ENCODE measurements at regions not wholly inside any gene's neighbourhood (a gene's known extent, or its start where the extent isn't known, plus 50 kb on each side); places are given as distances from the start of the nearest gene placed in this dataset.
"Not testable (repeated sequence)": the region's sequence is repeated elsewhere in the genome, so short reads cannot be mapped to it uniquely, and the experiment has no call there.

DNA sequence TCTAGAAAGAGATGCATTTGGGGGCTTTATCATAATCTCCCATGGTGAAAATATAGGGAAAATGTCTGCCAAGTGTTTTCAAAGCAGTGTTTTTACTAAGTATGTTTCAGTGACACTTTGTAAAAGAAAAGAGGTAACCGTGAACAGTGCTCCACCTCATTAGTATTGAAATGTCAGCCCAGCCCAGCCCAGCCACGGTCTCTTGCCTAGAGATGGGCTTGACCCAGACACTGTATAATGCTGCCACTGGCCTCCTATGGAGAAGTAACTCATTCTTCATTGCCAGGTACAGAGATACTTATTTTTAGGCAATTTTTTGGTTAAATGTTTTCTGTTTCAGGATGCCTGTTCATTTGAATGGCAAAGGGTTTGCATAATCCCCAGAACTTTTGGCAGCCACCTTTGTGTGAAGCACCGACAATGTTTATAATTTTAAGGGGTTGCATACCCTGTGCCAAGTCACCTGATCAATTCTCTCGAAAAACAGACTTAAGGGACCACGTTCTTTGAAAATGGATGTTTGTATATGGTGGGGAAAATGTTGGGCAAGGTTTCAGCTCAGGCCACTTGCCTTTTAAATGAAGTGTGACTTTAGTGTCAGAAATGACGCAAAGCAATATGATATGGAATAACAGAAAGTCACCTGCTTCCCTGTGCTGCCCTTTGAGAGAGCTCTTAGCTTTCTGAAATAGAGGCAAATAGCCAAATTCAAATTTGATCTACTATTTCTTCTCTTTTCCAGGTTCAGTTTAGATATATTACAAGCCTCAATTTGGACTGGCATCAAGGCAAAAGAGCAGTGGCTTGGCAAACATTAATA, 314.5 kb upstream of the RGPD4 start:
- WGBS (ENCODE audit: insufficient coverage) = 52% methylated on average over 3 of the region's 6 CpGs
- H3K4me1 ChIP-seq (ENCODE audit: control insufficient read depth, insufficient read depth, low read length) = no peaks in the 10 kb centered on the region
- H3K9me3 ChIP-seq (ENCODE audit: control insufficient read depth, insufficient read depth, low read length) = no peaks in the 10 kb centered on the region
- H3K27ac ChIP-seq (ENCODE audit: low read depth, low read length) = no peak overlapping the region
- no peak overlapping the region for H3K4me3 ChIP-seq (ENCODE audit: low read depth, low read length)
- H3K36me3 ChIP-seq (ENCODE audit: control insufficient read depth, insufficient read depth, low read length) = no peaks in the 10 kb centered on the region
- no peaks in the 10 kb centered on the region for H3K27me3 ChIP-seq (ENCODE audit: control insufficient read depth, insufficient read depth, low read length)
- no peak for DNase-seq (ENCODE audit: low read depth in 4 of 6, low spot score in 6 of 6)

DNA sequence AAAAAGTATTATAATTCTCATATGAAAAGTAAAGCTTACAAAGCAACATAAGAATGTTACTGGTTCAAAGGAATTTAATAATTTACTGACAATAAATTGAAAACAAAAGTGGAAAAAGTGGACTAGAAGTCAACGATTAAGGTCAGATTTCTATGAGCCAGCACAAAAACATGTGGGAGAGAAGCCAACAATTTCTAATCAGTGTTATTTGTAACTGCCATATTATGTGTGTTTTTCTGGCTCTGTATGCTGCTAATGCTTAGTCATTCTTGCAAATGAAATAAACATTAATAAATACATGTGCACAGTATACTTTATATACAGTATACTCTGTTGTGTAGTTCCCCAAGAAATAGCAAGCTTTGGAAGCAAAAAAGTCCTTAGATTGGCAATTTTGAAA, 301.3 kb upstream of the RGPD4 start:
- H3K4me1 ChIP-seq (ENCODE audit: control insufficient read depth, insufficient read depth, low read length) = no peaks in the 10 kb centered on the region
- WGBS (ENCODE audit: insufficient coverage) = 100% methylated on average over 1 of the region's 1 CpG
- no peak for DNase-seq (ENCODE audit: low read depth in 4 of 6, low spot score in 6 of 6)
- no peak overlapping the region for H3K4me3 ChIP-seq (ENCODE audit: low read depth, low read length)
- H3K36me3 ChIP-seq (ENCODE audit: control insufficient read depth, insufficient read depth, low read length) = no peaks in the 10 kb centered on the region
- no peak overlapping the region for H3K27ac ChIP-seq (ENCODE audit: low read depth, low read length)
- no peaks in the 10 kb centered on the region for H3K27me3 ChIP-seq (ENCODE audit: control insufficient read depth, insufficient read depth, low read length)
- no peaks in the 10 kb centered on the region for H3K9me3 ChIP-seq (ENCODE audit: control insufficient read depth, insufficient read depth, low read length)

DNA sequence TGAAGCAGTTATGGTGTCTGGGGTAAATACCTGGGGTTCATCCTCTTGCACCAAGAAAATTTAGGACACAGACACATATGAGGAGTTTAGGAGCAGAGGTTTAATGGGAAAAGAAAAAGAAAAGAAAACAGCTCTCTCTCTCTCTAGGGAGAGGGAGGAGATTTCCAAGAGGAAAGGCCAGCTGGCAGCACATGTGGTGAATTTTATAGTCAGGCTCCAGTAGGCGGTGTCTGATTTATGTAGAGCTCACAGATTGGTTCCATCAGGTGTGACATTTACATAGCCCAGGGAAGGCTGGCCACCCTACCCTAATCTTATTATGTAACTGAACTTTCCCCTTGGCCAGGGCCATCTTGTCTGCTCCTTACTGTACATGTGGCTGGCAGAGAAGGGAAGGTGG, 297.5 kb upstream of the RGPD4 start:
- no peaks in the 10 kb centered on the region for H3K36me3 ChIP-seq (ENCODE audit: control insufficient read depth, insufficient read depth, low read length)
- WGBS (ENCODE audit: insufficient coverage) = no CpG with 5 or more reads among the region's 1 CpG
- H3K4me1 ChIP-seq (ENCODE audit: control insufficient read depth, insufficient read depth, low read length) = no peaks in the 10 kb centered on the region
- H3K9me3 ChIP-seq (ENCODE audit: control insufficient read depth, insufficient read depth, low read length) = no peaks in the 10 kb centered on the region
- H3K4me3 ChIP-seq (ENCODE audit: low read depth, low read length) = no peak overlapping the region
- H3K27me3 ChIP-seq (ENCODE audit: control insufficient read depth, insufficient read depth, low read length) = no peaks in the 10 kb centered on the region
- no peak overlapping the region for H3K27ac ChIP-seq (ENCODE audit: low read depth, low read length)
- peak in 1 of 6 donors; percentile 40 for DNase-seq (ENCODE audit: low read depth in 4 of 6, low spot score in 6 of 6)

DNA sequence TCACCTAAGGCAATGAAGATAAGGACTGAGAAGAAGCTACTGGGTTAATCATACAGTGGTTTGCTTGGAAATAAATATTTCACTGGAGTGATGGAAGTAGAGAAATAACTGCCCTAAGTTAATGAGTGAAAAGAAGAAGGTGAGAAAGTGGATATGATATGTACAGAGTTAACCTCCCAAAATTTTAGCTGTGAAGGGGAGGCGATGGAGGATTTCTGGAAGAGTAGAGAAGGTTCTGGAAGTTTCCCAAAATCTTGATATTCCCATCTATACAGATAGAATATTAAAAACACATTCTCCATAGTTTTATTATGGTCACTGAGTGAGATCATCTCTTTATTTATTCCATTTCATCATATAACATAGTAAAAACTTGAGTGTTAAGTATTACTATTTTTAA, 296.6 kb upstream of the RGPD4 start:
- Histone ChIP-seq H3K4me3 (ENCODE audit: low read depth, low read length) (no peak overlapping the region), H3K9me3 (ENCODE audit: control insufficient read depth, insufficient read depth, low read length) (no peaks in the 10 kb centered on the region), H3K27me3 (ENCODE audit: control insufficient read depth, insufficient read depth, low read length) (no peaks in the 10 kb centered on the region), H3K27ac (ENCODE audit: low read depth, low read length) (no peak overlapping the region), H3K36me3 (ENCODE audit: control insufficient read depth, insufficient read depth, low read length) (no peaks in the 10 kb centered on the region), H3K4me1 (ENCODE audit: control insufficient read depth, insufficient read depth, low read length) (no peaks in the 10 kb centered on the region)
- DNase-seq (ENCODE audit: low read depth in 4 of 6, low spot score in 6 of 6) = no peak
- WGBS (ENCODE audit: insufficient coverage) = no CpG with 5 or more reads among the region's 1 CpG

DNA sequence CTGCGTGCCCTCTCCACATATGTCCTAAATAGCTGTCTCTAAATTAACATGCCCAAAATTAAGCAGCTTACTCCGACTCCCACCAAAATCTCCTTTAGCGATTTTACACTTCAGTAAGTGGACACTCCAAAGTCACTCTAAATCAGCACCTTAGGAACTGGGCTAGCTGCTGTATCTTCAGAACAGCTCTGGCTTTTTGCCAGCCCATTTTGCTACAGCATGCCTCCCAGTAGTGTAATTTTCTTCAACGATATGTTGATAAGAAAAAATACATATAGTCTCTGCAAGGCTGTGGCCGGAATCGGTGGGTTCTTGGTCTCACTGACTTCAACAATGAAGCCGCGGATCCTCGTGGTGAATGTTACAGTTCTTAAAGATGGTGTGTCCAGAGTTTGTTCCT, 291.8 kb upstream of the RGPD4 start:
- no peaks in the 10 kb centered on the region for H3K27me3 ChIP-seq (ENCODE audit: control insufficient read depth, insufficient read depth, low read length)
- H3K4me1 ChIP-seq (ENCODE audit: control insufficient read depth, insufficient read depth, low read length) = no peaks in the 10 kb centered on the region
- no peak overlapping the region for H3K4me3 ChIP-seq (ENCODE audit: low read depth, low read length)
- no peaks in the 10 kb centered on the region for H3K36me3 ChIP-seq (ENCODE audit: control insufficient read depth, insufficient read depth, low read length)
- no peak for DNase-seq (ENCODE audit: low read depth in 4 of 6, low spot score in 6 of 6)
- no peaks in the 10 kb centered on the region for H3K9me3 ChIP-seq (ENCODE audit: control insufficient read depth, insufficient read depth, low read length)
- WGBS (ENCODE audit: insufficient coverage) = 94% methylated on average over 8 of the region's 9 CpGs
- H3K27ac ChIP-seq (ENCODE audit: low read depth, low read length) = no peak overlapping the region

DNA sequence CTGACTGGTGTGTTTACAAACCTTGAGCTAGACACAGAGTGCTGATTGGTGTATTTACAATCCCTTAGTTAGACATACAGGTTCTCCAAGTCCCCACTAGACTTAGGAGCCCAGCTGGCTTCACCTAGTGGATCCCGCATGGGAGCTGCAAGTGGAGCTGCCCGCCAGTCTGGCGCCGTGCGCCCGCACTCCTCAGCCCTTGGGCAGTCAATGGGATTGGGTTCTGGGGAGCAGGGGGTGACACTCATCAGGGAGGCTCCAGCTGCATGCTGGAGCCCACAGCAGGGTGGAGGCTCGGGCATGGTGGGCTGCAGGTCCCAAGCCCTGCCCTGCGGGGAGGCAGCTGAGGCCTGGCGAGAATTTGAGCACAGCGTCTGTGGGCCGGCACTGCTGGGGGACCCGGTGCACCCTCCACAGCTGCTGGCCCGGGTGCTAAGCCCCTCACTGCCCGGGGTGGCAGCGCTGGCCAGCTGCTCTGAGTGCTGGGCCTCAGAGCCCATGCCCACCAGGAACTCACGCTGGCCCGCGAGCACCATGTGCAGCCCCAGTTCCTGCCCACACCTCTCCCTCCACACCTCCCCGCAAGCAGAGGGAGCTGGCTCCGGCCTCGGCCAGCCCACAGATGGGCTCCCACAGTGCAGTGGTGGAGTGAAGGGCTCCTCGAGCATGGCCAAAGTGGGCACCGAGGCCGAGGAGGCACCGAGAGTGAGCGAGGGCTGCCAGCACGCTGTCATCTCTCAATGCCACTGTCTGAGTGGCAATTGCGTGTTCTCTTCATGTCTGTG, 290.6 kb upstream of the RGPD4 start:
- not testable (repeated sequence) for H3K36me3 ChIP-seq (ENCODE audit: control insufficient read depth, insufficient read depth, low read length); DNase-seq (ENCODE audit: low read depth in 4 of 6, low spot score in 6 of 6); H3K27me3 ChIP-seq (ENCODE audit: control insufficient read depth, insufficient read depth, low read length); H3K4me1 ChIP-seq (ENCODE audit: control insufficient read depth, insufficient read depth, low read length); H3K27ac ChIP-seq (ENCODE audit: low read depth, low read length); H3K9me3 ChIP-seq (ENCODE audit: control insufficient read depth, insufficient read depth, low read length); H3K4me3 ChIP-seq (ENCODE audit: low read depth, low read length)
- 95% methylated on average over 25 of the region's 28 CpGs for WGBS (ENCODE audit: insufficient coverage)

DNA sequence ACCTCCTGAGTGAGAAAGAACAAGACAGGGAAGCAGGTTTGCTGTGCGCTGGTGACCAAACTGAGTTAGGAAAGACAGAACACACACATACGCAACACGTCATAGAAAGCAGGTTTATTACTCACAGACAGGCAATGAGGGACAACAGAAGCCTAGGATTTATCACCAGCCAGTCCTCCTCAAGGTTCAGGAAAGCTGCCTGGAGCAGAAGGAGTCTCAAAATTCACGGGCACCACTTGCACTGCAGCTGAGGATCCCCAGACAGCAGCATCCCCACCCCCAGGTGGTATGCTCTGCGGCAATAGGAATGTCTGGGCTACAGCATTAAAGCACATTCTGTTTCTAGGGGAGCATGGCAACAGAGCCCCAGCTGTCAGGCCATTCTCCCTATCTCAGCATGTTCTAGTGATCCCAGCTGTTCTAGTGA, 284.4 kb upstream of the RGPD4 start:
- H3K9me3 ChIP-seq (ENCODE audit: control insufficient read depth, insufficient read depth, low read length) = no peaks in the 10 kb centered on the region
- 54% methylated on average over 5 of the region's 5 CpGs for WGBS (ENCODE audit: insufficient coverage)
- peak in 3 of 6 donors; percentile 4 to 44 (median 11) for DNase-seq (ENCODE audit: low read depth in 4 of 6, low spot score in 6 of 6)

DNA sequence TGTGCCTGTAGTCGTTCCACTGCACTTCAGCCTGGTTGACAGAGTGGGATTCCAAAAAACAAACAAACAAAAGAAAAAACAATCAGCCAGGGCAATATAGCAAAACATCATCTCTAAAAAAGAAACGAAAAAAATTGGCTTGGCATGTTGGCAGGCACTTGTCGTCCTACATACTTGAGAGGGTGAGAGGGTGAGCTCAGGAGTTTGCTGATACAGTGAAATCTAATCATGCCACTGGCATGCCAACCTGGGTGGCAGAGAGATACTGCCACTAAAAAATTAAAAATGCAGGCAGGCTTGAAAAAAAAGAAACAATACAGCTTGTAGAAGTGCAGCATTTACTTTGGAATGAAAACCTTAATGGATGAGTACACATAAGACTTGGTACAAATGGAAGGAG, 282.9 kb upstream of the RGPD4 start:
- H3K27ac ChIP-seq (ENCODE audit: low read depth, low read length) = no peak overlapping the region
- DNase-seq (ENCODE audit: low read depth in 4 of 6, low spot score in 6 of 6) = no peak
- H3K9me3 ChIP-seq (ENCODE audit: control insufficient read depth, insufficient read depth, low read length) = no peaks in the 10 kb centered on the region
- no peaks in the 10 kb centered on the region for H3K36me3 ChIP-seq (ENCODE audit: control insufficient read depth, insufficient read depth, low read length)
- 100% methylated on average over 1 of the region's 3 CpGs for WGBS (ENCODE audit: insufficient coverage)
- no peak overlapping the region for H3K4me3 ChIP-seq (ENCODE audit: low read depth, low read length)
- H3K4me1 ChIP-seq (ENCODE audit: control insufficient read depth, insufficient read depth, low read length) = peaks cover 2% of the 10 kb centered on the region
- no peaks in the 10 kb centered on the region for H3K27me3 ChIP-seq (ENCODE audit: control insufficient read depth, insufficient read depth, low read length)

More for the DNA sequence above, 284.4 kb upstream of the RGPD4 start:
- no peaks in the 10 kb centered on the region for H3K36me3 ChIP-seq (ENCODE audit: control insufficient read depth, insufficient read depth, low read length)
- H3K4me3 ChIP-seq (ENCODE audit: low read depth, low read length) = no peak overlapping the region
- no peaks in the 10 kb centered on the region for H3K27me3 ChIP-seq (ENCODE audit: control insufficient read depth, insufficient read depth, low read length)
- H3K4me1 ChIP-seq (ENCODE audit: control insufficient read depth, insufficient read depth, low read length) = peaks cover 2% of the 10 kb centered on the region
- no peak overlapping the region for H3K27ac ChIP-seq (ENCODE audit: low read depth, low read length)

DNA sequence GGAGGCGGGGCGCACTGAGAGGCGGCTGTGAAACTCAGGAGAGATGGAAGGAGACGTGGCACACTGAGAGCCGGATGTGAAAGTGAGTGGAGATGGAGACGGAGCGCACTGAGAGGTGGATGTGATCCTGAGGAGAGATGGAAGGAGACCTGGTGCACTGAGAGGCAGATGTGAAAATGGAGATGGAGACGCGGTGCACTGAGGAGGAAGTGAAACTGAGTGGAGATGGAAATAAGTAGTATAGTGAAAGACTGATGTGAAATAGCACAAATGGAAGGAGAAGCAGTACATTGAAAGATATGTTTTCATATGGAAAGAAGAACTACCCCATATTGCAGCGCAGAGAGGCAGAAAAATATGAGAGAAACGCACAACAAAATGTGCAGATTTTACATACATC, 281.6 kb upstream of the RGPD4 start:
- Histone ChIP-seq H3K27ac (ENCODE audit: low read depth, low read length) (no peak overlapping the region), H3K4me1 (ENCODE audit: control insufficient read depth, insufficient read depth, low read length) (peaks cover 2% of the 10 kb centered on the region), H3K27me3 (ENCODE audit: control insufficient read depth, insufficient read depth, low read length) (no peaks in the 10 kb centered on the region), H3K36me3 (ENCODE audit: control insufficient read depth, insufficient read depth, low read length) (no peaks in the 10 kb centered on the region), H3K4me3 (ENCODE audit: low read depth, low read length) (no peak overlapping the region), H3K9me3 (ENCODE audit: control insufficient read depth, insufficient read depth, low read length) (no peaks in the 10 kb centered on the region)
- DNase-seq (ENCODE audit: low read depth in 4 of 6, low spot score in 6 of 6) = no peak
- 95% methylated on average over 9 of the region's 11 CpGs for WGBS (ENCODE audit: insufficient coverage)

DNA sequence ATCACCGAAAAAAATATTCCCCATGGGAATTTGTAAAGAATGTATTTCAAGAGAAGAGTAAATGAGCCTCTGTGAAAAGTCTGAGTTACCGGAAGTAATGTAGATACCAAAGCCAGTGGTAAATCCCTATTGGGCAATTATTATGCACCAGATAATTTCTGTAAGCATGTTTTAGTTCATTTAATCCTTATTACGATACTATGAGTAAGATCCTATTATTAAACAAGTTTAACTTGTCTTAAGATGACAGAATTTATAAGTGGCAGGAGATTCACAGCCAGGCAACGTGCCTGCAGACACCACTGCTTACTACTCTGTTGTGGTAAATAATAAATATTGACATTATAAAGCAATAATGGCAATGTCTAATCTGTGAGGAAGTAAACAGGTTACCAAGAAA, 280.8 kb upstream of the RGPD4 start:
- Histone ChIP-seq H3K27me3 (ENCODE audit: control insufficient read depth, insufficient read depth, low read length) (no peaks in the 10 kb centered on the region), H3K4me3 (ENCODE audit: low read depth, low read length) (no peak overlapping the region), H3K4me1 (ENCODE audit: control insufficient read depth, insufficient read depth, low read length) (peaks cover 2% of the 10 kb centered on the region), H3K9me3 (ENCODE audit: control insufficient read depth, insufficient read depth, low read length) (no peaks in the 10 kb centered on the region), H3K27ac (ENCODE audit: low read depth, low read length) (no peak overlapping the region), H3K36me3 (ENCODE audit: control insufficient read depth, insufficient read depth, low read length) (no peaks in the 10 kb centered on the region)
- no CpG with 5 or more reads among the region's 4 CpGs for WGBS (ENCODE audit: insufficient coverage)
- DNase-seq (ENCODE audit: low read depth in 4 of 6, low spot score in 6 of 6) = no peak
